Erythroblast (primary cell): ENCODE measurements at regions not wholly inside any gene's neighbourhood (a gene's known extent, or its start where the extent isn't known, plus 50 kb on each side); places are given as distances from the start of the nearest gene placed in this dataset.

Experiments used
- DNase-seq, 2 experiments: peaks; one replicate each; lab custom pipeline; 2025; lab: John Stamatoyannopoulos, UW
- GATA1 ChIP-seq: IDR thresholded peaks from 2 replicates; pipeline ENCODE4 v1.6.1; 2011; ENCODE audit warnings: low read depth, mild to moderate bottlenecking, control low read depth, low read length, moderate library complexity
- POLR2A ChIP-seq: IDR thresholded peaks from 2 replicates; pipeline ENCODE4 v1.6.1; 2011; ENCODE audit warnings: mild to moderate bottlenecking, low read length

GRCh38 chr1:87165177-87165576, 163.5 kb upstream of the LMO4 start:
- TF ChIP-seq GATA1 (no peak), POLR2A (no peak)
- no peak for DNase-seq

- no peak for DNase-seq
- TF ChIP-seq GATA1 (no peak), POLR2A (no peak)
Measured at GRCh38 chr1:87167157-87167789, 161.4 kb upstream of the LMO4 start.

GRCh38 chr1:87167848-87168525, 160.7 kb upstream of the LMO4 start:
- no peak for DNase-seq

GRCh38 chr1:87169263-87169910, 159.3 kb upstream of the LMO4 start:
- DNase-seq = no peak
- TF ChIP-seq GATA1 (no peak), POLR2A (no peak)

More at GRCh38 chr1:87167848-87168525, 160.7 kb upstream of the LMO4 start:
- no peak for TF ChIP-seq GATA1
- no peak for TF ChIP-seq POLR2A

- no peak for TF ChIP-seq POLR2A
- TF ChIP-seq GATA1 = no peak
- no peak for DNase-seq
Measured at GRCh38 chr1:87170157-87170556, 158.5 kb upstream of the LMO4 start.

- TF ChIP-seq POLR2A = no peak
- TF ChIP-seq GATA1 = no peak
- DNase-seq = no peak
Measured at GRCh38 chr1:87170931-87171598, 157.6 kb upstream of the LMO4 start.

- DNase-seq = no peak
- TF ChIP-seq POLR2A = no peak
- no peak for TF ChIP-seq GATA1
Measured at GRCh38 chr1:87173231-87173630, 155.4 kb upstream of the LMO4 start.

- DNase-seq = no peak
- TF ChIP-seq POLR2A (no peak), GATA1 (no peak)
Measured at GRCh38 chr1:87174724-87175245, 153.9 kb upstream of the LMO4 start.

- TF ChIP-seq GATA1 (no peak), POLR2A (no peak)
- DNase-seq = no peak
Measured at GRCh38 chr1:87176087-87176486, 152.6 kb upstream of the LMO4 start.

- no peak for DNase-seq
- TF ChIP-seq GATA1 (no peak), POLR2A (no peak)
Measured at GRCh38 chr1:87176514-87176913, 152.2 kb upstream of the LMO4 start.

GRCh38 chr1:87178441-87178840, 150.2 kb upstream of the LMO4 start:
- no peak for DNase-seq
- TF ChIP-seq POLR2A = no peak
- no peak for TF ChIP-seq GATA1

- TF ChIP-seq POLR2A (no peak), GATA1 (no peak)
- no peak for DNase-seq
Measured at GRCh38 chr1:87179076-87179810, 149.4 kb upstream of the LMO4 start.

- TF ChIP-seq GATA1 (peak; percentile 70), POLR2A (no peak)
- DNase-seq = peak; percentile 83 to 96
Measured at GRCh38 chr1:87179851-87180519, 148.7 kb upstream of the LMO4 start.
